GM12875 (cell line): ENCODE measurements at regions not wholly inside any gene's neighbourhood (a gene's known extent, or its start where the extent isn't known, plus 50 kb on each side); places are given as distances from the start of the nearest gene placed in this dataset.

Experiments
- H3K4me3 ChIP-seq: one replicate; pipeline ENCODE4 v1.5.1; 2011; ENCODE audit warnings: low read depth, low read length, control low read depth
- TF ChIP-seq, protein P1 (sequence below): IDR thresholded peaks from 2 replicates; pipeline ENCODE4 v1.5.1; 2011; ENCODE audit warnings: low read depth, mild to moderate bottlenecking, control low read depth, inconsistent platforms, low read length, moderate library complexity, borderline replicate concordance; ENCODE audit not compliant: insufficient read depth

DNA sequence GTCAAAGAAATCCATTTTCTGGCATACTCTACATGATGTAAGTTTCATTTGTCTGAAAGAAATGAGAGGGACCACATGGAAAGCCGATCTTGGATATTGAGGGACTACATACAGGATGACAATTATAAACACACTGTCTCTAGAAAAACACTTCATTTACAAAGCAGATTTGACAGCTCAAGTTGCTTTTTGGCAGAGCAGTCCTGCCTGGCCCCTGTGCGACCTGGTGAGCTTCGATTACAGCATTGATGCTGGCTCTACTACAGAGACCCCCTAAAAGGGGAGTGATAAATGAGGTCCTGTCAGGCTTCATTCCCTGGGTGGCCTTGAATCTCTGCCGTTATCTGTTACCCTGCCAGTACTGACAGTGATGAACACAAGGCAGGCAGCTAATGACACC is 215.2 kb upstream of the NOCT start:
- TF ChIP-seq, protein P1, sequence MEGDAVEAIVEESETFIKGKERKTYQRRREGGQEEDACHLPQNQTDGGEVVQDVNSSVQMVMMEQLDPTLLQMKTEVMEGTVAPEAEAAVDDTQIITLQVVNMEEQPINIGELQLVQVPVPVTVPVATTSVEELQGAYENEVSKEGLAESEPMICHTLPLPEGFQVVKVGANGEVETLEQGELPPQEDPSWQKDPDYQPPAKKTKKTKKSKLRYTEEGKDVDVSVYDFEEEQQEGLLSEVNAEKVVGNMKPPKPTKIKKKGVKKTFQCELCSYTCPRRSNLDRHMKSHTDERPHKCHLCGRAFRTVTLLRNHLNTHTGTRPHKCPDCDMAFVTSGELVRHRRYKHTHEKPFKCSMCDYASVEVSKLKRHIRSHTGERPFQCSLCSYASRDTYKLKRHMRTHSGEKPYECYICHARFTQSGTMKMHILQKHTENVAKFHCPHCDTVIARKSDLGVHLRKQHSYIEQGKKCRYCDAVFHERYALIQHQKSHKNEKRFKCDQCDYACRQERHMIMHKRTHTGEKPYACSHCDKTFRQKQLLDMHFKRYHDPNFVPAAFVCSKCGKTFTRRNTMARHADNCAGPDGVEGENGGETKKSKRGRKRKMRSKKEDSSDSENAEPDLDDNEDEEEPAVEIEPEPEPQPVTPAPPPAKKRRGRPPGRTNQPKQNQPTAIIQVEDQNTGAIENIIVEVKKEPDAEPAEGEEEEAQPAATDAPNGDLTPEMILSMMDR, result no peak
- no peak overlapping the region for H3K4me3 ChIP-seq

DNA sequence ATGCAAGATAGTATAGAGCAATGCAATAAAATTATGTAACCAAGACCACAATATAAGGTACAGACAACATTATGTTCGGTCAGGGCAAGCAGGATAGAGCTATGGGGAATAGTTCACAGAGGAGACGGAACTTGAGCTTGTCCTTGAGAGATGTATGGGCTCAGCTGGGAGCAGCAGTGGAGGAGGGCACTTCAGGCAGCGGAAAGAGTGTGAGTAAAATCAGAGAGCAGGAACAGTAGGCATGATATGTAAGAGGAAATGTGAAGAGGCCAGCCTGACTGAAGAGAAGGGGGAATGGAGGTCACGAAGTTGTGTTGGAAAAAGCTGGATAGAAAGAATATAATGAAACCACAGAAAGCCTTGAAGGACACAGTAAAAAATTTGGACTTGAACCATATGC is 217.2 kb upstream of the NOCT start:
- TF ChIP-seq, protein P1, result no peak
- H3K4me3 ChIP-seq, result no peak overlapping the region

DNA sequence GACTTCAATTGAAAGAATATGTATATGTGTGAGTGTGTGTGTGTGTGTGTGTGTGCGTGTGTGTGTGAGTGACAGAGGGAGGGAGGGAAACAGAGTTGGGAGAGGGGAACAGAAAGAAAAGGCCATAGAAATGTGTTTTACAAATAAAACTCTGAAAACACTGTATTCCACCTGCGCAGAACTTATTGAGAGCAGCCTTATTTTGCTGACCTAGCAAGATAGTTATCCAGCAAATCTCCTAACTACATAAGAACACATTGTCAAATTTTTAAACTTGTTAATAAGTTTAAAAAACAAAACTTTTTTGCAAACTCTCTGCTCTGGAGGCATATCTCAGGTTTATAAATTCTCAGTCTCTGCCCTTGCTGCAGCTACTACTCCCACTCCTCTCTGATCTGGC is 217.9 kb upstream of the NOCT start:
- H3K4me3 ChIP-seq, result no peak overlapping the region
- TF ChIP-seq, protein P1, result no peak

DNA sequence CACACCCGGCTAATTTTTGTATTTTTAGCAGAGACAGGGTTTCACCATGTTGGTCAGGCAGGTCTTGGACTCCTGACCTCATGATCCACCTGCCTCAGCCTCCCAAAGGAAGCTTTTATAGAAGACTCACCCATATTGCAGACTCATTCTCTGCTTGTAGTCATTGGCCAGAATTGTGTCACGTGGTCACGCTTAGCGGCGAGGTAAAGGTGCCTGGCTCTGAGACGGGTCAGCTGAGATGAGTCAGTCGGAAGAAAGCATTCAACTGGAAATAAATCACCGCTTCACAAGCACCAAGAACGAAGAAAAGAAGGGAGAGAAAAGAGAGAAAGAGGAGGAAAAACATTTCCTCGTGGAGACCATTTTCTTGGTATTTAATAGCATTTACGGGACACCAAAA is 218.8 kb upstream of the NOCT start:
- H3K4me3 ChIP-seq, result no peak overlapping the region
- TF ChIP-seq, protein P1, result no peak

- TF ChIP-seq, protein P1, result no peak
- no peak overlapping the region for H3K4me3 ChIP-seq
Measured at GRCh38 chr4:138790706-138791340, 224.8 kb upstream of the NOCT start.

- no peak overlapping the region for H3K4me3 ChIP-seq
- TF ChIP-seq, protein P1, result no peak
Measured at GRCh38 chr4:138789796-138790195, 225.8 kb upstream of the NOCT start.

- TF ChIP-seq, protein P1, result no peak
- H3K4me3 ChIP-seq, result no peak overlapping the region
Measured at GRCh38 chr4:138788857-138789256, 226.7 kb upstream of the NOCT start.
